GM12878 (cell line): ENCODE measurements at regions not wholly inside any gene's neighbourhood (a gene's known extent, or its start where the extent isn't known, plus 50 kb on each side); places are given as distances from the start of the nearest gene placed in this dataset.

Experiments
- ASH2L ChIP-seq: fragments of 300-600, 200-600 bp; sonication (generic); IDR thresholded peaks from 2 replicates; pipeline ENCODE4 v1.6.1; 2017; ENCODE audit warnings: low read depth, mild to moderate bottlenecking, borderline replicate concordance
- ATF7 ChIP-seq: fragments of 450-650 bp; IDR thresholded peaks from 2 replicates; pipeline ENCODE4 v1.6.1; 2016; ENCODE audit warnings: low read depth, mild to moderate bottlenecking
- BRCA1 ChIP-seq: IDR thresholded peaks from 2 replicates; pipeline ENCODE4 v1.6.1; 2011; ENCODE audit warnings: low read depth, low read length, improper control_type of control experiment
- CHD1 ChIP-seq: IDR thresholded peaks from 2 replicates; pipeline ENCODE4 v1.6.1; 2012; ENCODE audit warnings: low read depth, low read length, improper control_type of control experiment
- CHD4 ChIP-seq: fragments of 200-600 bp; sonication (generic); IDR thresholded peaks from 2 replicates; pipeline ENCODE4 v1.6.1; 2016; ENCODE audit warnings: mild to moderate bottlenecking
- FOS ChIP-seq: IDR thresholded peaks from 3 replicates; pipeline ENCODE4 v1.6.1; 2011; ENCODE audit warnings: borderline replicate concordance; ENCODE audit not compliant: insufficient read length; ENCODE audit errors: extremely low read depth
- HDAC6 ChIP-seq: fragments of 200-600 bp; sonication (generic); IDR thresholded peaks from one replicate; pipeline ENCODE4 v1.8.0; 2017; ENCODE audit warnings: antibody characterized with exemption; ENCODE audit not compliant: unreplicated experiment
- IRF3 ChIP-seq: fragments of 450-650 bp; IDR thresholded peaks from 2 replicates; pipeline ENCODE4 v1.6.1; 2014; ENCODE audit warnings: mild to moderate bottlenecking
- NFIC ChIP-seq: IDR thresholded peaks from 2 replicates; pipeline ENCODE4 v1.6.1; 2012; ENCODE audit warnings: low read depth, mild to moderate bottlenecking, inconsistent platforms, low read length, moderate library complexity
- PBX3 ChIP-seq: IDR thresholded peaks from 2 replicates; pipeline ENCODE4 v1.6.1; 2011; ENCODE audit warnings: mild to moderate bottlenecking, low read depth, low read length, moderate library complexity; ENCODE audit not compliant: insufficient replicate concordance
- POLR2A ChIP-seq: IDR thresholded peaks from 2 replicates; pipeline ENCODE4 v1.6.1; 2011; ENCODE audit warnings: low read depth, mild to moderate bottlenecking, low read length
- POLR2AphosphoS2 ChIP-seq: IDR thresholded peaks from 2 replicates; pipeline ENCODE4 v1.6.1; 2011; ENCODE audit warnings: low read depth, mild to moderate bottlenecking, low read length, improper control_type of control experiment, moderate library complexity
- POU2F2 ChIP-seq: IDR thresholded peaks from 3 replicates; pipeline ENCODE4 v1.6.1; 2011; ENCODE audit warnings: low read depth, mild to moderate bottlenecking, low read length, borderline replicate concordance
- RFX5 ChIP-seq: IDR thresholded peaks from 2 replicates; pipeline ENCODE4 v1.6.1; 2011; ENCODE audit warnings: low read depth, low read length, improper control_type of control experiment
- SMAD1 ChIP-seq: fragments of 450-650 bp; IDR thresholded peaks from 2 replicates; pipeline ENCODE4 v1.6.1; 2018; ENCODE audit warnings: mild to moderate bottlenecking, low read depth; ENCODE audit not compliant: partially characterized antibody
- SRF ChIP-seq, 2 experiments: IDR thresholded peaks; 2 replicates each; pipeline ENCODE4 v1.6.1; 2011; ENCODE audit warnings: low read depth in 2 of 2, low read length in 2 of 2, mild to moderate bottlenecking in 1 of 2, moderate library complexity in 1 of 2
- STAT3 ChIP-seq: IDR thresholded peaks from 2 replicates; pipeline ENCODE4 v1.6.1; 2011; ENCODE audit warnings: low read depth, low read length, improper control_type of control experiment
- TCF3 ChIP-seq: IDR thresholded peaks from 2 replicates; pipeline ENCODE4 v1.6.1; 2012; ENCODE audit warnings: low read depth, mild to moderate bottlenecking, low read length, borderline replicate concordance; ENCODE audit not compliant: insufficient read depth
- ZBED1 ChIP-seq: IDR thresholded peaks from 2 replicates; pipeline ENCODE4 v1.6.1; 2016; ENCODE audit warnings: borderline replicate concordance
- ZBTB33 ChIP-seq: fragments of 450-650 bp; IDR thresholded peaks from 2 replicates; pipeline ENCODE4 v1.6.1; 2017; ENCODE audit warnings: mild to moderate bottlenecking
- ZNF217 ChIP-seq: fragments of 450-650 bp; IDR thresholded peaks from 2 replicates; pipeline ENCODE4 v1.6.1; 2017; ENCODE audit warnings: antibody characterized with exemption, mild to moderate bottlenecking
- ZNF274 ChIP-seq: IDR thresholded peaks from one replicate; pipeline ENCODE4 v1.8.0; 2011; ENCODE audit not compliant: insufficient read length, insufficient read depth
- ZNF384 ChIP-seq: IDR thresholded peaks from 2 replicates; pipeline ENCODE4 v1.6.1; 2012; ENCODE audit warnings: low read depth, mild to moderate bottlenecking, low read length, improper control_type of control experiment, borderline replicate concordance

GRCh38 chr4:112735474-112735951 lies 98.6 kb downstream of the LARP7 start (continued):
- TF ChIP-seq POU2F2 (no peak), ASH2L (no peak), POLR2A (no peak), SMAD1 (peak; percentile 63), ZNF217 (peak; percentile 74; the same call in 1 of the 2 replicates), TCF3 (no peak), STAT3 (no peak), NFIC (peak; percentile 93; the same call in 1 of the 2 replicates), RFX5 (no peak), ZNF384 (no peak), POLR2AphosphoS2 (no peak), PBX3 (peak; percentile 86), ZBTB33 (no peak), FOS (no peak), CHD1 (no peak), BRCA1 (no peak), ZNF274 (no peak), ZBED1 (no peak), CHD4 (no peak), SRF (IDR thresholded peaks at IDR 0.05; ENCODE audit: low read depth in 2 of 2, low read length in 2 of 2) (no peak), IRF3 (no peak), HDAC6 (no peak), ATF7 (peak; percentile 88)
